Urinary bladder (tissue), 3 donors: ENCODE measurements at regions not wholly inside any gene's neighbourhood (a gene's known extent, or its start where the extent isn't known, plus 50 kb on each side); places are given as distances from the start of the nearest gene placed in this dataset.

Experiments
- DNase-seq: peaks from one replicate; pipeline ENCODE4 v3.0.0-alpha.2; 2015; ENCODE audit errors: extremely low spot score
- H3K27ac ChIP-seq: one replicate; pipeline ENCODE4 v1.5.1; 2013; ENCODE audit warnings: low read depth, mild to moderate bottlenecking, moderate library complexity
- H3K36me3 ChIP-seq: one replicate; pipeline ENCODE4 v1.6.1; 2013; ENCODE audit warnings: mild to moderate bottlenecking, moderate library complexity; ENCODE audit not compliant: insufficient read depth
- H3K4me1 ChIP-seq: one replicate; pipeline ENCODE4 v1.6.1; 2013; ENCODE audit warnings: mild to moderate bottlenecking, moderate library complexity; ENCODE audit not compliant: insufficient read depth
- H3K4me3 ChIP-seq: one replicate; pipeline ENCODE4 v1.5.1; 2013; ENCODE audit warnings: low read depth, low read length
- WGBS: extraction: QIAGEN DNeasy Blood & Tissue Kit; methylation state at CpG from one replicate; pipeline ENCODE4 v1.1.7; 2013; 5-methylcytosine and 5-hydroxymethylcytosine counted together
- donor health status: healthy with polysubstance abuse.
- donor health status: healthy.

GRCh38 chr1:209511169-209511568 lies 72.3 kb upstream of the CAMK1G start:
- H3K27ac ChIP-seq: no peak overlapping the region
- H3K4me1 ChIP-seq: no peaks in the 10 kb centered on the region
- WGBS: 66% methylated on average over 3 of the region's 3 CpGs
- H3K4me3 ChIP-seq: no peak overlapping the region
- no peaks in the 10 kb centered on the region for H3K36me3 ChIP-seq
- no peak for DNase-seq

- Histone ChIP-seq H3K4me1 (no peaks in the 10 kb centered on the region), H3K4me3 (no peak overlapping the region), H3K36me3 (no peaks in the 10 kb centered on the region), H3K27ac (no peak overlapping the region)
- DNase-seq: no peak
- 75% methylated on average over 6 of the region's 6 CpGs for WGBS
Measured at GRCh38 chr1:209512821-209513220, 70.7 kb upstream of the CAMK1G start.

GRCh38 chr1:209513226-209513625 lies 70.3 kb upstream of the CAMK1G start:
- Histone ChIP-seq H3K4me3 (no peak overlapping the region), H3K4me1 (no peaks in the 10 kb centered on the region), H3K27ac (no peak overlapping the region), H3K36me3 (no peaks in the 10 kb centered on the region)
- WGBS: 58% methylated on average over 5 of the region's 5 CpGs
- no peak for DNase-seq

GRCh38 chr1:209516771-209517680 lies 66.5 kb upstream of the CAMK1G start:
- H3K4me3 ChIP-seq: no peak overlapping the region
- no peaks in the 10 kb centered on the region for H3K4me1 ChIP-seq
- H3K27ac ChIP-seq: no peak overlapping the region
- 73% methylated on average over 10 of the region's 10 CpGs for WGBS
- DNase-seq: no peak
- H3K36me3 ChIP-seq: no peaks in the 10 kb centered on the region

- 74% methylated on average over 2 of the region's 2 CpGs for WGBS
- no peak overlapping the region for H3K27ac ChIP-seq
- DNase-seq: no peak
Measured at GRCh38 chr1:209517681-209518050, 65.8 kb upstream of the CAMK1G start.

DNA sequence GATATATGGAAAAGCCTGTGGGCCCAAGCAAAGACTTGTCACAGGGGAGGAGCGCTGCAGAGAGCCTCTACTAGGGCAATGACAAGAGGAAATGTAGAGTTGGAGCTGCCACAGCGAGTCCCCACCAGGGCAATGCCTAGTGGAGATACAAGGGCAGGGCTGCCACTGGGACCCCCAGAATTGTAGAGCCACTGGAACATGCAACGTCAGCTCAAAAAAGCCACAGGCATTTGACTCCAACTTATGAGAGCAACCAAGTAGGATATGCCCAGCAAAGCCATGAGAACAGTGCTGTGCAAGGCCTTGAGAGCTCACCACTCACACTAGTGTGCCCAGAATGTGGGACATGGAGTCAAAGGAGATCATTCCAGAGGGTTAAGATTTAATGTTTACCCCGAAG lies 63.7 kb upstream of the CAMK1G start:
- Histone ChIP-seq H3K36me3 (no peaks in the 10 kb centered on the region), H3K4me1 (no peaks in the 10 kb centered on the region), H3K27ac (no peak overlapping the region), H3K4me3 (no peak overlapping the region)
- DNase-seq: no peak
- WGBS: 92% methylated on average over 4 of the region's 4 CpGs

More at GRCh38 chr1:209517681-209518050, 65.8 kb upstream of the CAMK1G start:
- Histone ChIP-seq H3K36me3 (no peaks in the 10 kb centered on the region), H3K4me3 (no peak overlapping the region), H3K4me1 (no peaks in the 10 kb centered on the region)

GRCh38 chr1:209522826-209523225 lies 60.7 kb upstream of the CAMK1G start:
- no peak for DNase-seq
- Histone ChIP-seq H3K27ac (no peak overlapping the region), H3K4me3 (no peak overlapping the region), H3K36me3 (no peaks in the 10 kb centered on the region), H3K4me1 (no peaks in the 10 kb centered on the region)
- WGBS: 74% methylated on average over 3 of the region's 3 CpGs

GRCh38 chr1:209526137-209526536 lies 57.4 kb upstream of the CAMK1G start:
- no peak for DNase-seq
- no peak overlapping the region for H3K4me3 ChIP-seq

DNA sequence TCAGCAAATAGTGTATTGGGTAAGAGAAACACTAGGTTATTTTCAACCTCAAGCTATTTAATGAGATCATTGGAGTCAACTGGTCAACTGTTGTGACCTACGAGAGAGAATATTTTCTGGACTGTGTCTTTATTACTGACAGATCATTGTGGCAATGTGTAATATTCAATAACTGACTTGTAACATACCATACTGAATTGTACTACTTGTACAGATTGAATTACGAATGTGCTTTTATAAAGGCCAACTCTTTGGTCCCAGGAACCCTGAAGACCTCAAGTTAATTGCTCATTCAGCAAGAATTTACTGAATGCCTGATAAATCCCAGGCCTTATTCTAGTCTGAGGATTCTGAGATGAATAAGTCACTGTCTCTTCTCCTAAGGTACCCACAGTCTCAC lies 56.1 kb upstream of the CAMK1G start:
- no peak overlapping the region for H3K4me3 ChIP-seq
- no peak for DNase-seq
- no peaks in the 10 kb centered on the region for H3K4me1 ChIP-seq
- H3K27ac ChIP-seq: no peak overlapping the region
- 81% methylated on average over 2 of the region's 2 CpGs for WGBS
- no peaks in the 10 kb centered on the region for H3K36me3 ChIP-seq

More at GRCh38 chr1:209526137-209526536, 57.4 kb upstream of the CAMK1G start:
- H3K4me1 ChIP-seq: no peaks in the 10 kb centered on the region
- no peaks in the 10 kb centered on the region for H3K36me3 ChIP-seq
- 71% methylated on average over 2 of the region's 2 CpGs for WGBS
- H3K27ac ChIP-seq: no peak overlapping the region

- H3K27ac ChIP-seq: no peak overlapping the region
- no peak overlapping the region for H3K4me3 ChIP-seq
- H3K36me3 ChIP-seq: no peaks in the 10 kb centered on the region
- no peak for DNase-seq
- 86% methylated on average over 9 of the region's 9 CpGs for WGBS
- no peaks in the 10 kb centered on the region for H3K4me1 ChIP-seq
Measured at GRCh38 chr1:209527993-209528717, 55.4 kb upstream of the CAMK1G start.

GRCh38 chr1:209529233-209529632 lies 54.3 kb upstream of the CAMK1G start:
- DNase-seq: no peak
- Histone ChIP-seq H3K27ac (no peak overlapping the region), H3K4me3 (no peak overlapping the region), H3K4me1 (no peaks in the 10 kb centered on the region), H3K36me3 (no peaks in the 10 kb centered on the region)
- 83% methylated on average over 3 of the region's 3 CpGs for WGBS

- no peak overlapping the region for H3K27ac ChIP-seq
- no peak for DNase-seq
- 71% methylated on average over 4 of the region's 4 CpGs for WGBS
- H3K4me3 ChIP-seq: no peak overlapping the region
- H3K36me3 ChIP-seq: no peaks in the 10 kb centered on the region
- no peaks in the 10 kb centered on the region for H3K4me1 ChIP-seq
Measured at GRCh38 chr1:209531006-209531405, 52.5 kb upstream of the CAMK1G start.

- Histone ChIP-seq H3K4me1 (no peaks in the 10 kb centered on the region), H3K36me3 (no peaks in the 10 kb centered on the region), H3K4me3 (no peak overlapping the region), H3K27ac (no peak overlapping the region)
- DNase-seq: no peak
- 80% methylated on average over 4 of the region's 4 CpGs for WGBS
Measured at GRCh38 chr1:209531549-209531948, 52.0 kb upstream of the CAMK1G start.
